Neuronal stem cell (in vitro differentiated cells): ENCODE measurements at regions not wholly inside any gene's neighbourhood (a gene's known extent, or its start where the extent isn't known, plus 50 kb on each side); places are given as distances from the start of the nearest gene placed in this dataset.
A peak's percentile ranks its signal among the peaks of the same experiment; 100 is the strongest.

Experiments used
- DNase-seq: peaks from one replicate; pipeline ENCODE4 v3.0.0-alpha.2; 2013; ENCODE audit warnings: low spot score
- H2AFZ ChIP-seq: one replicate; pipeline ENCODE4 v1.6.1; 2013; ENCODE audit warnings: mild to moderate bottlenecking, low read length, inconsistent platforms
- H2AK5ac ChIP-seq: 2 replicates; pipeline ENCODE4 v1.6.1; 2013; ENCODE audit warnings: low read depth, mild to moderate bottlenecking, inconsistent platforms, low read length, moderate library complexity, mixed read lengths
- H2BK120ac ChIP-seq: 2 replicates; pipeline ENCODE4 v1.6.1; 2013; ENCODE audit warnings: low read depth, mild to moderate bottlenecking, inconsistent platforms, low read length, moderate library complexity, mixed read lengths
- H2BK12ac ChIP-seq: one replicate; pipeline ENCODE4 v1.6.1; 2013; ENCODE audit warnings: low read length, inconsistent platforms
- H2BK15ac ChIP-seq: 2 replicates; pipeline ENCODE4 v1.6.1; 2013; ENCODE audit warnings: mild to moderate bottlenecking, low read length, inconsistent platforms, mixed read lengths
- H2BK5ac ChIP-seq: one replicate; pipeline ENCODE4 v1.6.1; 2013; ENCODE audit warnings: inconsistent platforms, mild to moderate bottlenecking, low read length, moderate library complexity
- H3K14ac ChIP-seq: one replicate; pipeline ENCODE4 v1.6.1; 2013; ENCODE audit warnings: low read length, inconsistent platforms
- H3K18ac ChIP-seq: 2 replicates; pipeline ENCODE4 v1.6.1; 2013; ENCODE audit warnings: low read length, inconsistent platforms
- H3K23ac ChIP-seq: 2 replicates; pipeline ENCODE4 v1.6.1; 2013; ENCODE audit warnings: low read depth, mild to moderate bottlenecking, mixed read lengths, low read length, inconsistent platforms; ENCODE audit not compliant: poor library complexity
- H3K27ac ChIP-seq: replicated peaks from 3 replicates; pipeline ENCODE4 v1.5.1; 2013; ENCODE audit warnings: low read length, inconsistent platforms
- H3K27me3 ChIP-seq, 3 experiments: 2 replicates each; pipeline ENCODE4 v1.6.1; 2013; ENCODE audit warnings: low read length in 3 of 3, mild to moderate bottlenecking in 2 of 3, inconsistent platforms in 1 of 3, low read depth in 1 of 3, mixed read lengths in 1 of 3, moderate library complexity in 1 of 3; ENCODE audit not compliant: control insufficient read depth in 3 of 3, insufficient read depth in 3 of 3
- H3K36me3 ChIP-seq, 2 donors: replicated peaks in 1 of 2; 2 replicates each; pipeline ENCODE4 v1.6.1; 2013; ENCODE audit warnings: low read length in 2 of 2; ENCODE audit not compliant: control insufficient read depth in 2 of 2, insufficient read depth in 2 of 2
- H3K4ac ChIP-seq: 2 replicates; pipeline ENCODE4 v1.6.1; 2013; ENCODE audit warnings: inconsistent platforms, mild to moderate bottlenecking, low read length, moderate library complexity
- H3K4me1 ChIP-seq, 2 donors: 1 replicate in 1 of 2; 2 replicates in 1 of 2; pipeline ENCODE4 v1.6.1; 2013; ENCODE audit warnings: low read length in 2 of 2, low read depth in 1 of 2; ENCODE audit not compliant: control insufficient read depth in 2 of 2, insufficient read depth in 1 of 2
- H3K4me2 ChIP-seq: one replicate; pipeline ENCODE4 v1.6.1; 2013; ENCODE audit warnings: mild to moderate bottlenecking, low read length, inconsistent platforms; ENCODE audit not compliant: insufficient read depth, poor library complexity, severe bottlenecking
- H3K4me3 ChIP-seq, 2 donors: 2 replicates each; pipeline ENCODE4 v1.5.1; 2013; ENCODE audit warnings: low read length in 2 of 2, mild to moderate bottlenecking in 2 of 2, inconsistent platforms in 1 of 2, moderate library complexity in 1 of 2
- H3K79me1 ChIP-seq: one replicate; pipeline ENCODE4 v1.6.1; 2013; ENCODE audit warnings: low read depth, mild to moderate bottlenecking, inconsistent platforms, low read length, moderate library complexity
- H3K9ac ChIP-seq: one replicate; pipeline ENCODE4 v1.6.1; 2013; ENCODE audit warnings: mild to moderate bottlenecking, low read depth, low read length, inconsistent platforms; ENCODE audit not compliant: poor library complexity
- H3K9me3 ChIP-seq, 2 donors: replicated peaks in 1 of 2; 2 replicates each; pipeline versions ENCODE3 to v1.6.1; 2013; ENCODE audit warnings: low read length in 2 of 2, mild to moderate bottlenecking in 2 of 2, inconsistent platforms in 1 of 2, low read depth in 1 of 2, mixed read lengths in 1 of 2, moderate library complexity in 1 of 2; ENCODE audit not compliant: control insufficient read depth in 2 of 2, insufficient read depth in 1 of 2
- H4K8ac ChIP-seq: one replicate; pipeline ENCODE4 v1.6.1; 2013; ENCODE audit warnings: low read depth, mild to moderate bottlenecking, inconsistent platforms, low read length, moderate library complexity
- H4K91ac ChIP-seq: one replicate; pipeline ENCODE4 v1.6.1; 2013; ENCODE audit warnings: low read length, low read depth, mild to moderate bottlenecking, inconsistent platforms; ENCODE audit not compliant: poor library complexity
- WGBS, 2 donors: extraction: QIAGEN DNeasy Blood & Tissue Kit; methylation state at CpG; one replicate each; pipeline ENCODE4 v1.1.7; 2013; ENCODE audit warnings: missing lambda C conversion rate in 2 of 2, mixed read lengths in 1 of 2; ENCODE audit not compliant: insufficient read length in 2 of 2, insufficient replicate concordance in 1 of 2; ENCODE audit errors: extremely low coverage in 2 of 2; 5-methylcytosine and 5-hydroxymethylcytosine counted together

GRCh38 chr7:42672339-42672999 is 239.4 kb downstream of the C7orf25 start:
- Histone ChIP-seq H3K4ac (no peak overlapping the region), H2AFZ (no peak overlapping the region), H3K27ac (no peak overlapping the region), H3K4me3 (no peak overlapping the region), H2BK12ac (no peak overlapping the region), H3K4me2 (no peak overlapping the region), H3K23ac (no peak overlapping the region), H3K9ac (no peak overlapping the region), H2BK120ac (no peak overlapping the region), H3K79me1 (no peaks in the 10 kb centered on the region), H3K36me3 (no peaks in the 10 kb centered on the region), H2BK15ac (no peak overlapping the region), H3K4me1 (peaks cover 4 to 5% of the 10 kb centered on the region in 2 donors), H4K91ac (no peak overlapping the region), H4K8ac (no peak overlapping the region), H3K27me3 (no peaks in the 10 kb centered on the region), H3K18ac (no peak overlapping the region), H3K14ac (no peak overlapping the region), H2BK5ac (no peak overlapping the region), H3K9me3 (peaks cover under 1 to 2% of the 10 kb centered on the region in 2 donors), H2AK5ac (no peak overlapping the region)
- no peak for DNase-seq
- no CpG with 5 or more reads among the region's 2 CpGs for WGBS, 2 donors

- H3K14ac ChIP-seq, result no peak overlapping the region
- peaks cover 4 to 5% of the 10 kb centered on the region in 2 donors for H3K4me1 ChIP-seq
- H2AFZ ChIP-seq, result no peak overlapping the region
- no peak overlapping the region for H4K8ac ChIP-seq
- H3K27me3 ChIP-seq, result no peaks in the 10 kb centered on the region
- no peak overlapping the region for H2BK12ac ChIP-seq
- peaks cover 5 to 10% of the 10 kb centered on the region in 2 donors for H3K9me3 ChIP-seq
- H2AK5ac ChIP-seq, result no peak overlapping the region
- no peaks in the 10 kb centered on the region for H3K79me1 ChIP-seq
- H2BK5ac ChIP-seq, result no peak overlapping the region
- H3K4me2 ChIP-seq, result no peak overlapping the region
- no peak overlapping the region for H3K4me3 ChIP-seq
- H3K4ac ChIP-seq, result no peak overlapping the region
- no peak overlapping the region for H3K23ac ChIP-seq
- H2BK15ac ChIP-seq, result no peak overlapping the region
- no peak overlapping the region for H3K27ac ChIP-seq
- no peak overlapping the region for H4K91ac ChIP-seq
- no CpG with 5 or more reads among the region's 1 CpG for WGBS, 2 donors
- no peak for DNase-seq
- no peak overlapping the region for H3K9ac ChIP-seq
- H3K36me3 ChIP-seq, result no peaks in the 10 kb centered on the region
- no peak overlapping the region for H2BK120ac ChIP-seq
- no peak overlapping the region for H3K18ac ChIP-seq
These were observed 240.2 kb downstream of the C7orf25 start for GRCh38 chr7:42671627-42672026.

DNA sequence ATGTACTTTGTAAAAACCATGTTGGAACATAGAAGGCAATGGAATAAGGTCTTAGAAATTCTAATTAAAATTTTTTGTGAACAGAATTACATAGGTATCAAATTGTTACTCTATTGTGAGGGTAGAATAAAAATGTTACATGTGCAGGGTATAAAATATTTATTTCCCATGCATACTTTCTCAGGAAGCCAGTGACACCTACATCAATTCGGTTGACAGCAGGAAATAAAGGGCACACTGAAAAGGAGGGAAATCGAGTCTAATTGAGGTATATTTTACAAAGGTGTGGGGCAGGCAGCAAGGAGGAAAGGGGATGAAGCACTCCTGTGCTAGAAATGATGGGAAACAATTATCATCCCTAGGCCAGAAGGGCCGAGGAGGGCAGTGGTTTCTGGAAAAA is 244.9 kb downstream of the C7orf25 start:
- H3K4me1 ChIP-seq, result peaks cover 0 to 3% of the 10 kb centered on the region in 2 donors
- no peak overlapping the region for H4K91ac ChIP-seq
- H3K14ac ChIP-seq, result no peak overlapping the region
- H3K9ac ChIP-seq, result no peak overlapping the region
- no peak overlapping the region for H3K27ac ChIP-seq
- no peak overlapping the region for H2BK12ac ChIP-seq
- no peak overlapping the region for H3K4me2 ChIP-seq
- H3K9me3 ChIP-seq, result peaks cover 5 to 16% of the 10 kb centered on the region in 2 donors
- no peak overlapping the region for H2AK5ac ChIP-seq
- no peak overlapping the region for H3K4me3 ChIP-seq
- no peaks in the 10 kb centered on the region for H3K79me1 ChIP-seq
- no peak overlapping the region for H3K23ac ChIP-seq
- no CpG with 5 or more reads among the region's 3 CpGs for WGBS, 2 donors
- H2BK15ac ChIP-seq, result no peak overlapping the region
- no peak overlapping the region for H4K8ac ChIP-seq
- H2BK120ac ChIP-seq, result no peak overlapping the region
- H3K4ac ChIP-seq, result no peak overlapping the region
- H3K36me3 ChIP-seq, result no peaks in the 10 kb centered on the region
- no peak overlapping the region for H3K18ac ChIP-seq
- DNase-seq, result no peak
- no peaks in the 10 kb centered on the region for H3K27me3 ChIP-seq
- no peak overlapping the region for H2BK5ac ChIP-seq
- H2AFZ ChIP-seq, result no peak overlapping the region

GRCh38 chr7:42662862-42663261 is 249.0 kb downstream of the C7orf25 start:
- no peak overlapping the region for H3K23ac ChIP-seq
- no peak overlapping the region for H3K9ac ChIP-seq
- no peak overlapping the region for H4K91ac ChIP-seq
- H3K27me3 ChIP-seq, result no peaks in the 10 kb centered on the region
- no peak overlapping the region for H4K8ac ChIP-seq
- H3K4ac ChIP-seq, result no peak overlapping the region
- no peak overlapping the region for H3K4me3 ChIP-seq
- H2BK5ac ChIP-seq, result no peak overlapping the region
- H2AK5ac ChIP-seq, result no peak overlapping the region
- H3K9me3 ChIP-seq, result peaks cover 5 to 20% of the 10 kb centered on the region in 2 donors
- H3K4me2 ChIP-seq, result no peak overlapping the region
- WGBS, 2 donors, result no CpG with 5 or more reads among the region's 1 CpG
- no peaks in the 10 kb centered on the region for H3K4me1 ChIP-seq
- H2BK12ac ChIP-seq, result no peak overlapping the region
- no peak overlapping the region for H3K18ac ChIP-seq
- no peak overlapping the region for H3K14ac ChIP-seq
- H3K27ac ChIP-seq, result peak overlapping the region; percentile 36
- H2BK120ac ChIP-seq, result no peak overlapping the region
- no peaks in the 10 kb centered on the region for H3K36me3 ChIP-seq
- no peak for DNase-seq
- no peak overlapping the region for H2BK15ac ChIP-seq
- H3K79me1 ChIP-seq, result no peaks in the 10 kb centered on the region
- H2AFZ ChIP-seq, result no peak overlapping the region
